Activated CD4-positive, alpha-beta memory T cell treated with anti-CD3 and anti-CD28 coated beads, Interleukin-2, amount 10 ng/mL, durations not matched to agents 7 days and 5 days (primary cell): ENCODE measurements at regions not wholly inside any gene's neighbourhood (a gene's known extent, or its start where the extent isn't known, plus 50 kb on each side); places are given as distances from the start of the nearest gene placed in this dataset.

Source experiments
- CTCF ChIA-PET: fragments of 350-600 bp; sonication (Branson Sonifier 250); formaldehyde crosslinking; loops from one replicate; lab custom pipeline; 2021; ENCODE audit warnings: antibody characterized with exemption, inconsistent platforms; lab: Charles Lee
- POLR2A ChIA-PET: fragments of 350-600 bp; sonication (Branson Sonifier 250); formaldehyde crosslinking; loops from one replicate; lab custom pipeline; 2021; ENCODE audit warnings: antibody characterized with exemption; lab: Charles Lee
- DNase-seq: peaks from one replicate; pipeline ENCODE4 v3.0.0-alpha.2; 2020
- H3K27ac Mint-ChIP-seq: one replicate; pipeline ENCODE4 v1.8.0; 2021; ENCODE audit warnings: mild to moderate bottlenecking, mixed read lengths
- H3K27me3 Mint-ChIP-seq: one replicate; pipeline ENCODE4 v1.8.0; 2021; ENCODE audit warnings: mixed read lengths
- H3K36me3 Mint-ChIP-seq: one replicate; pipeline ENCODE4 v1.8.0; 2021; ENCODE audit warnings: low read depth, mixed read lengths
- H3K4me1 Mint-ChIP-seq: one replicate; pipeline ENCODE4 v1.8.0; 2021; ENCODE audit warnings: mixed read lengths
- H3K4me3 Mint-ChIP-seq: one replicate; pipeline ENCODE4 v1.8.0; 2021; ENCODE audit warnings: mild to moderate bottlenecking, mixed read lengths
- H3K9me3 Mint-ChIP-seq: one replicate; pipeline ENCODE4 v1.8.0; 2021; ENCODE audit warnings: mixed read lengths

- Mint-ChIP-seq H3K4me1 (no peaks in the 10 kb centered on the region), H3K27me3 (no peaks in the 10 kb centered on the region), H3K36me3 (no peaks in the 10 kb centered on the region), H3K4me3 (no peak overlapping the region), H3K27ac (no peak overlapping the region), H3K9me3 (peaks cover 9% of the 10 kb centered on the region)
- no peak for DNase-seq
- POLR2A ChIA-PET = no interaction called here
- CTCF ChIA-PET = no interaction called here
Observed at GRCh38 chr14:83372271-83372670, 1838.6 kb upstream of the SEL1L start.

DNA sequence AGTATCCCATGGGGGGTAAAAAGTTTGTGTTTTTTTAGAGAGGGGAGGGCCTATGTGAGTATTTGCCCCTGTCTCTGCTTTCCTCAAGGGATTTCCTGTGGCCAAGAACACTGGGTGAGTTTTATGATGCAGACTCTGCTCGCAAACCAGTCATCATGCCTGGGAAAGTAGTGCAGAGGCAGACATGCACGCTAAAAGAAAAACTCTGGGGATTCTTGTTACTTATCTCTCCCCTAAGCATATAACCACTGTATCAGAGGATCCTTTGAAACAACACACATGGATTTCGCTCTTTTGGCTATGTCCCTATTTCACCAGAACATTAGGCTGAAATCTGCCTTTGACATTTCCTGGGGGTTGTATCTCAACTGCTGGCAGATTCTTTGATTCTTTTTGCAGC, 1845.8 kb upstream of the SEL1L start:
- DNase-seq = no peak
- Mint-ChIP-seq H3K27me3 (no peaks in the 10 kb centered on the region), H3K4me1 (no peaks in the 10 kb centered on the region), H3K4me3 (no peak overlapping the region), H3K36me3 (no peaks in the 10 kb centered on the region), H3K9me3 (peaks cover 12% of the 10 kb centered on the region), H3K27ac (no peak overlapping the region)
- POLR2A ChIA-PET = no interaction called here
- CTCF ChIA-PET = no interaction called here

DNA sequence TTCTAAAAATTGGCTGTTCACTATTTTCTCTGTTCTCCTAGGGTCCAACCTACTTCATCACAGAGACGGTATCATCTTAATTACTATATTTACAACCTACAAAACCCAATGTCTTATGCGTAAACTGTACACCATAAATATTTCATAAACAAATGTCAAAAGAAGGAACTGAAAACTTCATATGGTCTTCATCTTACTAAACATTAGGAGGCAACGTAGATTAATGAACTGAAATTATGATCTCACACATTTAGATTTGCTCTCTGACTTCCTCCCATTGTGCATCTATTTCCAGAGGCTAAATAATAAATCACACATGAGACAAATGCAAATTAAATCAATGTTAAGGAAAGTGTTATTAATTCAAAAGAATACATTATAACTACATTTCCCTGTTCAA, 1850.6 kb upstream of the SEL1L start:
- Mint-ChIP-seq H3K4me1 (no peaks in the 10 kb centered on the region), H3K27ac (no peak overlapping the region)
- CTCF ChIA-PET = no interaction called here

DNA sequence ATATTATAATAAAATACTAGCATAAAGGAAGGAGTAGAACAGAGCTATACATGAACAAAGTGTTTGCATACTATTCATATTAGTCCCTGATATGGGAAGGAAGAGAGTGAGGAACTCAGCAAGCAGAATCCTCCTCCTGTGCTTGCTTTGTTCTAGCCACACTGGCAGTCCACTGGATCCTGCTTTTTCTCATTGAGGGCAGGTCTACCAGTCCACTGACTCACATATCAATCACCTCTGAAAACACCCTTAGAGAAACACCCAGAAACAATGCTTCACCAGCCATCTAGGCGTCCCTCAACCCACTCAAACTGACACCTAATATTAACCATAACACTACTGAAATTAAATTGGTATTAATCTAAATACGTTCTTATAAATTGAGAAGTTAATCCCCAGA, 1861.7 kb upstream of the SEL1L start:
- peaks cover 5% of the 10 kb centered on the region for H3K9me3 Mint-ChIP-seq

More for the DNA sequence above, 1850.6 kb upstream of the SEL1L start:
- no peaks in the 10 kb centered on the region for H3K27me3 Mint-ChIP-seq
- H3K9me3 Mint-ChIP-seq = peaks cover 10% of the 10 kb centered on the region
- no peaks in the 10 kb centered on the region for H3K36me3 Mint-ChIP-seq
- no peak overlapping the region for H3K4me3 Mint-ChIP-seq
- POLR2A ChIA-PET = no interaction called here
- DNase-seq = no peak

GRCh38 chr14:83416476-83416875, 1882.8 kb upstream of the SEL1L start:
- H3K27ac Mint-ChIP-seq = no peak overlapping the region
- H3K4me3 Mint-ChIP-seq = no peak overlapping the region
- no peak for DNase-seq
- H3K4me1 Mint-ChIP-seq = no peaks in the 10 kb centered on the region
- H3K27me3 Mint-ChIP-seq = no peaks in the 10 kb centered on the region
- H3K9me3 Mint-ChIP-seq = peaks cover 6% of the 10 kb centered on the region
- no peaks in the 10 kb centered on the region for H3K36me3 Mint-ChIP-seq
- CTCF ChIA-PET = no interaction called here
- POLR2A ChIA-PET = no interaction called here

More for the DNA sequence above, 1861.7 kb upstream of the SEL1L start:
- no peaks in the 10 kb centered on the region for H3K4me1 Mint-ChIP-seq
- H3K4me3 Mint-ChIP-seq = no peak overlapping the region
- H3K36me3 Mint-ChIP-seq = no peaks in the 10 kb centered on the region
- no peaks in the 10 kb centered on the region for H3K27me3 Mint-ChIP-seq
- DNase-seq = no peak
- ChIA-PET CTCF (no interaction called here), POLR2A (no interaction called here)
- H3K27ac Mint-ChIP-seq = no peak overlapping the region

DNA sequence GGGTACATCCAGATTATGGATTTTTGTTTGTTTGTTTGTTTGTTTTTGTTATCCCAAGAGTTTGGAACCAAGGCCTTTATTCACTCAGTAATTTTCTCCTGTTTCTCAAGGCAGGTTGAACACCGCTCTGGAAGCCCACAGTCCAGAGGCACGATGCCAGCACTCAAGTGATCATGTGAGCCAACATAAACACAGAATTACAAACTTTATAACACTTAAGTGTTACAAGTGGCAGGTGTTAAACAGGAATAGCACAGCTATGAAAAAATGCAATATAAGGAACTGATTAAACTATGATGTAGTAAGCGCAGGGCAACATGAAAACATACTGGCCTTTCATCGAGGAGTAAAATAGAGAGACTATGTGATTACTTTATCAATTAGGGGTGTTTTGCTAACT, 1885.8 kb upstream of the SEL1L start:
- H3K9me3 Mint-ChIP-seq = peaks cover 4% of the 10 kb centered on the region
- CTCF ChIA-PET = no interaction called here
- no peak overlapping the region for H3K4me3 Mint-ChIP-seq
- H3K36me3 Mint-ChIP-seq = no peaks in the 10 kb centered on the region
- H3K27ac Mint-ChIP-seq = no peak overlapping the region
- DNase-seq = no peak
- H3K27me3 Mint-ChIP-seq = no peaks in the 10 kb centered on the region
- H3K4me1 Mint-ChIP-seq = no peaks in the 10 kb centered on the region
- POLR2A ChIA-PET = no interaction called here

DNA sequence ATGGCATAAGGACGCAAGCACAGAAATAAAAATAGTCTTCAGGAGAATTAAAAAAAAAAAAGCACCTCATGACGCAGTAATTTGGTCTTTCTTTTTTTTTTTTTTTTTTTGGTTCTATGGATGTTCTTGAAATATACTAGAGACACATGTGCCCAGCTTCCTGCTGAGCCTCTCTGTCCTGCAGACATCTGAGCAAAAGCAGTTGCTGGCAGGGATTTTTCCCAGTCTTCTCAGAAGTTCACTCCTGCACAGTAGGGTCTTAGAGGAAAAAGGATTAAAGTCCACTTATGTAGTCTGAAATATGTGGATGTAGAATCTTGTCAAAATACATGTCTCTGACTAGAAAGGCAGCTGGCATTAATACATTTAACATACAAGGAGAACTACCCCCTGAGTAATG, 1888.1 kb upstream of the SEL1L start:
- DNase-seq = no peak
- ChIA-PET POLR2A (no interaction called here), CTCF (no interaction called here)
- Mint-ChIP-seq H3K27ac (no peak overlapping the region), H3K9me3 (peaks cover 12% of the 10 kb centered on the region), H3K4me3 (no peak overlapping the region), H3K36me3 (no peaks in the 10 kb centered on the region), H3K27me3 (no peaks in the 10 kb centered on the region), H3K4me1 (no peaks in the 10 kb centered on the region)

DNA sequence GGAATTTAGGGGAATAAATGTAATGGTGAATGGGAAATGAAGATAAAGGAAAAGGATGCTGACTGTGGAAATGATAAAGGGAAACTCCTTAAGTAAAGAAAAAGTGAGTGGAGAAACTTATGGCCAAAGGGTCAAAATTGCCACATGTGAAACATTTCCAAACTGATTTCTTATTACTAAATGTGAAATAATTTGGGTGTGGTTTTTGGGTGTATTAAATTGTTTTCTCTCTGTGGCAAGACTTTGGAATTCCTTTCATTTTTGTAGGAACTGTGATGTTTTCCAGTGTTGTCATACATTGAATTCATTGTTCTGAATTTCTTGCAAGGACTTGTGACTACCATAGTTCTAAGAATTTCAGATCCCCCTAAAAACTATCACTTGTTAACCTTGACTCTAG, 1891.5 kb upstream of the SEL1L start:
- DNase-seq = no peak
- Mint-ChIP-seq H3K27ac (no peak overlapping the region), H3K9me3 (peaks cover 22% of the 10 kb centered on the region), H3K4me1 (no peaks in the 10 kb centered on the region), H3K27me3 (no peaks in the 10 kb centered on the region), H3K4me3 (no peak overlapping the region), H3K36me3 (no peaks in the 10 kb centered on the region)
- POLR2A ChIA-PET = no interaction called here
- CTCF ChIA-PET = no interaction called here

GRCh38 chr14:83425706-83426105, 1892.1 kb upstream of the SEL1L start:
- H3K27ac Mint-ChIP-seq = no peak overlapping the region
- no peaks in the 10 kb centered on the region for H3K27me3 Mint-ChIP-seq
- POLR2A ChIA-PET = no interaction called here

GRCh38 chr14:83433618-83434017, 1900.0 kb upstream of the SEL1L start:
- Mint-ChIP-seq H3K4me3 (no peak overlapping the region), H3K27me3 (no peaks in the 10 kb centered on the region), H3K27ac (no peak overlapping the region), H3K4me1 (no peaks in the 10 kb centered on the region), H3K36me3 (no peaks in the 10 kb centered on the region), H3K9me3 (peaks cover 6% of the 10 kb centered on the region)
- POLR2A ChIA-PET = no interaction called here
- CTCF ChIA-PET = no interaction called here
- DNase-seq = no peak

More at GRCh38 chr14:83425706-83426105, 1892.1 kb upstream of the SEL1L start:
- CTCF ChIA-PET = no interaction called here
- Mint-ChIP-seq H3K9me3 (peaks cover 22% of the 10 kb centered on the region), H3K4me1 (no peaks in the 10 kb centered on the region), H3K4me3 (no peak overlapping the region), H3K36me3 (no peaks in the 10 kb centered on the region)
- DNase-seq = no peak

DNA sequence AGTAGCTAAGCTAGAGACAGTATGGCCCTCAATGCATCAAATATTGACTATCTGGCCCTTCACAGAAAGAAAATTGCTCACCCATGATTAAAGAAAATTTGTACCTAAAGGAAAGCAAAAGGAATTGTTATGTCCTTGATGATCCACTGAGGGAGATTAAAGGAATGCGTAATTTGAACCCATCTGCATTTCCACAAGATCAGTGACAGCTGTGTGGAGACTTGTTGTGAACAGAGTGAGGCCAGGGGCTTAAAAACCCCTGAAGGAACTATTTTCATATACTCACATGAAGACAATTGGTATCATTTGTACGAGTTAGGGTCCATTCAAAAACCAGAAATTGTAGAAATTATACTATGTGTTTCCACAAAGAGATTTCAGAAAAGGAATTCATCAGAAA, 1908.1 kb upstream of the SEL1L start:
- CTCF ChIA-PET = no interaction called here
- H3K4me1 Mint-ChIP-seq = no peaks in the 10 kb centered on the region

DNA sequence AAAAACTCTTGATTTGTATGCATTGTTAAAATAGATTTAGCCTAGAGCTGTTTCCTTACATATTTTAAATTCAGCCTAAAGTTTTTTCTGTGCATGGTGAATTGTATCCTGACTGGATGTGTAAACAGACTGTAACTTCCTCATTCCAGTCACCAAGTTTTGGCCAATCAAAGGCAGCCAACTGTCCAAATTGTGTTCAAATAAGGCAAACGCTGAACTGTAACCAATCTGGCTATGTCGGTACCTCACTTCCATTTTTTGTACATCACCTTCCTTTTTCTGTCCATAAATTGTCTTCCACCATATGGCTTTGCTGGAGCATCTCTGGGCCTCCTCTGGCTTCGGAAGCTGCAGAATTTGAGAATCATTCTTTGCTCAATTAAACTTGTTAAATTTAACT, 1921.9 kb upstream of the SEL1L start:
- ChIA-PET POLR2A (no interaction called here), CTCF (no interaction called here)
- H3K4me1 Mint-ChIP-seq = no peaks in the 10 kb centered on the region
- no peak overlapping the region for H3K27ac Mint-ChIP-seq
- no peaks in the 10 kb centered on the region for H3K27me3 Mint-ChIP-seq
- peaks cover 20% of the 10 kb centered on the region for H3K9me3 Mint-ChIP-seq
- H3K4me3 Mint-ChIP-seq = no peak overlapping the region
- DNase-seq = no peak
- H3K36me3 Mint-ChIP-seq = no peaks in the 10 kb centered on the region

More for the DNA sequence above, 1908.1 kb upstream of the SEL1L start:
- Mint-ChIP-seq H3K9me3 (peaks cover 2% of the 10 kb centered on the region), H3K4me3 (no peak overlapping the region), H3K27me3 (no peaks in the 10 kb centered on the region), H3K36me3 (no peaks in the 10 kb centered on the region), H3K27ac (no peak overlapping the region)
- no peak for DNase-seq
- POLR2A ChIA-PET = no interaction called here

- H3K4me1 Mint-ChIP-seq = no peaks in the 10 kb centered on the region
- ChIA-PET POLR2A (no interaction called here), CTCF (no interaction called here)
- H3K4me3 Mint-ChIP-seq = no peak overlapping the region
- DNase-seq = no peak
- no peak overlapping the region for H3K27ac Mint-ChIP-seq
- H3K27me3 Mint-ChIP-seq = no peaks in the 10 kb centered on the region
- H3K9me3 Mint-ChIP-seq = peaks cover 13% of the 10 kb centered on the region
- H3K36me3 Mint-ChIP-seq = no peaks in the 10 kb centered on the region
Observed at GRCh38 chr14:83461521-83461920, 1927.9 kb upstream of the SEL1L start.

DNA sequence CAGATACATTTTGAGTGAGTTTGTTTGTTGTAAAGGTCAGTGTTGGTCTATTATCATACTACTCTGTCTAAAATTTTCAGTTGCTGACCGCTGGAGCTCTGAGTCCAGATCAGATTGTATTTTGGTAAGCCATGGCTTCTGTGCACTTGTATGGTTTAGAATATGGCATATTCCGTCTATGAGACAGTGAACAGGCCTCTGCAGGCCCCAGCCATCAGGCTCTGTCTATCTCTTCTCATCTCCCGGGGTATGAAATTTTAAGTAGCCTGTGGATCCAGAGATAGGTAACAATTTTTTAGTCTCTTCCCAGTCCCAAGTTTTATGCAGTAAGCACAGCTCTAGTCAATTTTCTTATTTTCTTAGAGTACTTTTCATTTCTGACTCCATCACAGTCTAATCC, 1929.1 kb upstream of the SEL1L start:
- H3K4me1 Mint-ChIP-seq = no peaks in the 10 kb centered on the region
- no peaks in the 10 kb centered on the region for H3K36me3 Mint-ChIP-seq
- H3K27me3 Mint-ChIP-seq = no peaks in the 10 kb centered on the region
- DNase-seq = no peak
- no peak overlapping the region for H3K27ac Mint-ChIP-seq
- CTCF ChIA-PET = no interaction called here
- POLR2A ChIA-PET = no interaction called here
- no peak overlapping the region for H3K4me3 Mint-ChIP-seq
- peaks cover 13% of the 10 kb centered on the region for H3K9me3 Mint-ChIP-seq
